ENCODE measurements at regions not wholly inside any gene's neighbourhood (a gene's known extent, or its start where the extent isn't known, plus 50 kb on each side); places are given as distances from the start of the nearest gene placed in this dataset.
"Not testable (repeated sequence)": the region's sequence is repeated elsewhere in the genome, so short reads cannot be mapped to it uniquely, and the experiment has no call there.

DNA sequence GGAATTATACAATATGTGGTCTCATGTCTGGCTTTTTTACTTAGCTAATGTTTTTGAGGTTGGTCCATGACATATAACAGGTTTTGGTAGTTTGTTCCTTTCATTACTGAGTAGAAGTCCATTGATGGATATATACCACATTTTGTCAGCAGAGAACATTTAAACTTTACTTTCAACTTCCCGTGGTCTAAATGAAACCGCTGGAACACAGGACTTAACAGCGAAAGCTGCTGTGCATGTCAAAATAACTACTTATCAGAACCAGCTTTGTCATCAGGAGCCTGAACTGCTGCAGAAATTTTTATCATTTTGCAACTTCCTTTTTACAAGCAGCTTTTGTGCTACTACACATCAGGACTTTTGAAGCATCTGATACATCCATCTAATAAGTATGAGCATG, 147.0 kb downstream of the TBC1D2B start:
- H3K27me3 ChIP-seq (ENCODE audit: control insufficient read depth in 3 of 3, insufficient read depth in 3 of 3, low read length in 2 of 3); H3K4me1 ChIP-seq (ENCODE audit: control insufficient read depth in 5 of 5, insufficient read depth in 5 of 5, low read length in 5 of 5); H3K36me3 ChIP-seq (ENCODE audit: control insufficient read depth in 4 of 4, insufficient read depth in 4 of 4, low read length in 4 of 4); ATAC-seq (ENCODE audit: insufficient read depth, low FRiP score); H3K9me3 ChIP-seq (ENCODE audit: control insufficient read depth in 4 of 4, insufficient read depth in 3 of 4, low read length in 3 of 4); H3K9ac ChIP-seq (ENCODE audit: insufficient read depth in 1 of 2, low read length in 2 of 2); H3K4me3 ChIP-seq; H3K27ac ChIP-seq (ENCODE audit: low read depth in 1 of 2, low read length in 1 of 2): not testable (repeated sequence)
- DNase-seq = peak in 1 of 3 donors; percentile 14
- WGBS, 2 donors = 7 to 22% methylated on average over 3 of the region's 3 CpGs

DNA sequence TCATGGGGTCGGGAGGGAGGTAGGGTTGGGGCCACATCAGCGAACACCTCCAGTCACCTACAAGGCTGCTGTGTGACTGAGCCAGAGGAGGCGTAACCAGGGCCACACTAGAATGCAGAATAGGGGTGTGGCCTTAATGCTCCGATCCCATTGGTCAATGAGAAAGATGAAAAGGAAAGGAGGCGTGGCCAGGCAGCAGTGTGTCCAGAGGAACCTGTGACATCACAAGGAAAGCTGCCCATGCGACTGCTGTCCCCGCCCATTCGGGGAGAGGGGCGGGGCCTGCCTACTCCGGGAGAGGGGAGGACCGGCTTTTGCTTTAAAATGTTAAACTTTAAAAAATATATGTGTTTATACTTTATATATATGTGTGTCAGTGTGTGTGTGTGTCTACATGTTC, 150.7 kb downstream of the TBC1D2B start:
- H3K4me3 ChIP-seq; H3K9ac ChIP-seq (ENCODE audit: insufficient read depth in 1 of 2, low read length in 2 of 2); H3K4me1 ChIP-seq (ENCODE audit: control insufficient read depth in 5 of 5, insufficient read depth in 5 of 5, low read length in 5 of 5); ATAC-seq (ENCODE audit: insufficient read depth, low FRiP score); H3K27me3 ChIP-seq (ENCODE audit: control insufficient read depth in 3 of 3, insufficient read depth in 3 of 3, low read length in 2 of 3); H3K27ac ChIP-seq (ENCODE audit: low read depth in 1 of 2, low read length in 1 of 2); H3K36me3 ChIP-seq (ENCODE audit: control insufficient read depth in 4 of 4, insufficient read depth in 4 of 4, low read length in 4 of 4); DNase-seq; H3K9me3 ChIP-seq (ENCODE audit: control insufficient read depth in 4 of 4, insufficient read depth in 3 of 4, low read length in 3 of 4): not testable (repeated sequence)
- WGBS, 2 donors = 90 to 92% methylated on average over 11 of the region's 11 CpGs

DNA sequence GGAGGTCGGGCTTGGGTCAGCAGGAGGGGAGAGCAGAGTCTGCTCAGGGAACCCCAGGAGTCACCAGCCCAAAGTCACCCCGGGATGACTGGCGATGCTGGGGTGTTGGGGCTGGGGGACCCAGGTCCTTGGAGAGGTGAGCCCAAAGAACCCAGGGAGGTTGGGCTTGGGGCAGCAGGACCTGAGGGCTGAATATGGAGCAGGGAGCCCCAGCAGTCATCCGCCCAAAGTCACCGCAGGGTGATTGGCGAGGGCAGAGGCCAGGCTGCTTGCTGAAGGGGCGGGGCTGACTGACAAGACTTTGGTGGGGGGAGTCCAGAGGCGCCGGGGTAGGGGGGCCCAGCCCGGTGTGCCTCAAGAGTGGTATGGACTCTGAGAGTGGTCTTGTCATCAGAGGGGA, 151.2 kb downstream of the TBC1D2B start:
- H3K4me1 ChIP-seq (ENCODE audit: control insufficient read depth in 5 of 5, insufficient read depth in 5 of 5, low read length in 5 of 5); H3K9ac ChIP-seq (ENCODE audit: insufficient read depth in 1 of 2, low read length in 2 of 2); H3K27me3 ChIP-seq (ENCODE audit: control insufficient read depth in 3 of 3, insufficient read depth in 3 of 3, low read length in 2 of 3); H3K4me3 ChIP-seq; H3K27ac ChIP-seq (ENCODE audit: low read depth in 1 of 2, low read length in 1 of 2); DNase-seq; H3K9me3 ChIP-seq (ENCODE audit: control insufficient read depth in 4 of 4, insufficient read depth in 3 of 4, low read length in 3 of 4); ATAC-seq (ENCODE audit: insufficient read depth, low FRiP score); H3K36me3 ChIP-seq (ENCODE audit: control insufficient read depth in 4 of 4, insufficient read depth in 4 of 4, low read length in 4 of 4): not testable (repeated sequence)
- 87 to 94% methylated on average over 5 to 9 of the region's 10 CpGs for WGBS, 2 donors

DNA sequence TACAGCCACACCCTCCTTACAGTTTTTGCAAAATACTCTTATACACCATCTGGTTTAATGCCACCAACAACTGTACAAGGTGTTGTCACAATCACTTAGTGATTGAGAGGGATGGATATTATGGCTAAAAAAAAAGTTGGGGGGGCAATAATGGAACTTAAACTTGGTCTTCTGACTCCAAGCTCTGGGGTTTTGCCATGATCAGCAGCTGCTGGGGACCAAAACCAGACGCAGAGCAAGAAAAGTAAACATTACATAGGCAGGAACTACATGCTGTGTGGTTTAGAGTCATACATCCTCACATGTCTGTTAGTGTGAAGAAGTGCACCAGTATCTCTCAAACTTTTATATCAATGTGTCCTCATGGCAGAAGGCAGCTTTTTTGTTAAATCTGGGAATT, 152.4 kb downstream of the TBC1D2B start:
- not testable (repeated sequence) for H3K9ac ChIP-seq (ENCODE audit: insufficient read depth in 1 of 2, low read length in 2 of 2); H3K27me3 ChIP-seq (ENCODE audit: control insufficient read depth in 3 of 3, insufficient read depth in 3 of 3, low read length in 2 of 3); ATAC-seq (ENCODE audit: insufficient read depth, low FRiP score); H3K27ac ChIP-seq (ENCODE audit: low read depth in 1 of 2, low read length in 1 of 2); H3K36me3 ChIP-seq (ENCODE audit: control insufficient read depth in 4 of 4, insufficient read depth in 4 of 4, low read length in 4 of 4); H3K4me1 ChIP-seq (ENCODE audit: control insufficient read depth in 5 of 5, insufficient read depth in 5 of 5, low read length in 5 of 5); H3K4me3 ChIP-seq; H3K9me3 ChIP-seq (ENCODE audit: control insufficient read depth in 4 of 4, insufficient read depth in 3 of 4, low read length in 3 of 4)
- peak in 1 of 3 donors; percentile 26 for DNase-seq
- 35 to 37% methylated on average over 1 of the region's 1 CpG for WGBS, 2 donors

DNA sequence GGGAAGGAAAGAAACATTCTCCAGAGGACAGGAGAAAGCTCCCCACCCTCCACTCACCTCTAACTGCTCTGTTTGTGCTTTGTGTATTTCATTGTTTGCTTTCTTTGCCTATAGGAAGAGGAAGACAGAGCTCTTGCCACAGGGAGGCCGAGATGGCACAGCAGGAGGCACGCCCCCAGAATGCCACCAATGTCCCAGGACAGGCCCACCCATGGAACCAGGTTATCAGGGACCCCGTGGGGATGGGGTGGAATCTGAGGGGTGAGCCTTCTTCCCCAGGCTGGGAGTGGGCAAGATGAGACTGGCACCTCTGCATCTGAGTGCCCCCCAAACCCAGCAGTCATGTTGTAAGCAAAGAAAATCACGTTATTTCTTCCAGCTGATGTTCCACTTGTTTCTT, 155.8 kb downstream of the TBC1D2B start:
- DNase-seq = no peak
- WGBS, 2 donors = 79 to 83% methylated on average over 4 of the region's 4 CpGs
- Histone ChIP-seq H3K4me1 (ENCODE audit: control insufficient read depth in 5 of 5, insufficient read depth in 5 of 5, low read length in 5 of 5) (no peaks in the 10 kb centered on the region), H3K27ac (ENCODE audit: low read depth in 1 of 2, low read length in 1 of 2) (no peak overlapping the region), H3K9ac (ENCODE audit: insufficient read depth in 1 of 2, low read length in 2 of 2) (no peak overlapping the region), H3K36me3 (ENCODE audit: control insufficient read depth in 4 of 4, insufficient read depth in 4 of 4, low read length in 4 of 4) (no peaks in the 10 kb centered on the region), H3K4me3 (no peak overlapping the region), H3K27me3 (ENCODE audit: control insufficient read depth in 3 of 3, insufficient read depth in 3 of 3, low read length in 2 of 3) (no peaks in the 10 kb centered on the region), H3K9me3 (ENCODE audit: control insufficient read depth in 4 of 4, insufficient read depth in 3 of 4, low read length in 3 of 4) (no peaks in the 10 kb centered on the region)
- no peak for ATAC-seq (ENCODE audit: insufficient read depth, low FRiP score)
- TF ChIP-seq, protein P1, sequence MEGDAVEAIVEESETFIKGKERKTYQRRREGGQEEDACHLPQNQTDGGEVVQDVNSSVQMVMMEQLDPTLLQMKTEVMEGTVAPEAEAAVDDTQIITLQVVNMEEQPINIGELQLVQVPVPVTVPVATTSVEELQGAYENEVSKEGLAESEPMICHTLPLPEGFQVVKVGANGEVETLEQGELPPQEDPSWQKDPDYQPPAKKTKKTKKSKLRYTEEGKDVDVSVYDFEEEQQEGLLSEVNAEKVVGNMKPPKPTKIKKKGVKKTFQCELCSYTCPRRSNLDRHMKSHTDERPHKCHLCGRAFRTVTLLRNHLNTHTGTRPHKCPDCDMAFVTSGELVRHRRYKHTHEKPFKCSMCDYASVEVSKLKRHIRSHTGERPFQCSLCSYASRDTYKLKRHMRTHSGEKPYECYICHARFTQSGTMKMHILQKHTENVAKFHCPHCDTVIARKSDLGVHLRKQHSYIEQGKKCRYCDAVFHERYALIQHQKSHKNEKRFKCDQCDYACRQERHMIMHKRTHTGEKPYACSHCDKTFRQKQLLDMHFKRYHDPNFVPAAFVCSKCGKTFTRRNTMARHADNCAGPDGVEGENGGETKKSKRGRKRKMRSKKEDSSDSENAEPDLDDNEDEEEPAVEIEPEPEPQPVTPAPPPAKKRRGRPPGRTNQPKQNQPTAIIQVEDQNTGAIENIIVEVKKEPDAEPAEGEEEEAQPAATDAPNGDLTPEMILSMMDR (IDR thresholded peaks at IDR 0.05; ENCODE audit: control extremely low read depth, extremely low read depth) = no peak

DNA sequence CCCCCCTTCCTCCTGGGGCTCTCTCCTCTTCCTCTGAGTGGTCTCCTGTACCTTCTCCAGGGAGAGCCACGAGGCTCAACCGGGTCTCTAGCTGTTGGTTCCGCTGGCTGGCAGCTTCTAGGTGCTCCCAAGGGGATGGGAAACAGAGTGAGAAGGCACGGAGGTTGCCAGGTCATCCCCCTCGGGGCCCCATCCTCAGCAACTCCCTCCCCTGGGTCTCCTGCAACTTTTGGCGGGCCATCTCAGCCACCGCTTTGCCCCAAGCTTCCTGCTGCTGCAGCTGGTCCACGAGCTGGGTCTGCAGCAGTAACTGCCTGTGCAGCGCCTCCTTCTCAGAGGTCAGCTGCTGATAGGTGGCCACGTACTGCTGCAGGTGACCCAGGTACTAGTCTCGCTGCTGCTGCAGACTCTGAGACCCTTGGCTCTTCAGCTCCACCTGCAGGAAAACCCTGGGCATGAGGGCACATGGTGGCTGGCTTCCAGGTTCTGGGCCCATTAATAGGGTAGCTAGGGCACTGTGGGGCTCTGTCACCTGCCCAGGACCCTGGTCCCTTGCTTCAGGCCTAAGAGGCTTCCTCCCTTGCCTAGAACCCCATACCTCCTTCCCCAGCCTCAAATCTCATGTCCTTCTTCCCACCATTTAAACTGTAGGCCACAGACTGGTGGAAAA, 160.4 kb downstream of the TBC1D2B start:
- ATAC-seq (ENCODE audit: insufficient read depth, low FRiP score); DNase-seq; H3K36me3 ChIP-seq (ENCODE audit: control insufficient read depth in 4 of 4, insufficient read depth in 4 of 4, low read length in 4 of 4); H3K27me3 ChIP-seq (ENCODE audit: control insufficient read depth in 3 of 3, insufficient read depth in 3 of 3, low read length in 2 of 3); H3K9me3 ChIP-seq (ENCODE audit: control insufficient read depth in 4 of 4, insufficient read depth in 3 of 4, low read length in 3 of 4); H3K27ac ChIP-seq (ENCODE audit: low read depth in 1 of 2, low read length in 1 of 2); H3K4me1 ChIP-seq (ENCODE audit: control insufficient read depth in 5 of 5, insufficient read depth in 5 of 5, low read length in 5 of 5); H3K4me3 ChIP-seq; H3K9ac ChIP-seq (ENCODE audit: insufficient read depth in 1 of 2, low read length in 2 of 2): not testable (repeated sequence)
- 61 to 77% methylated on average over 6 to 10 of the region's 11 CpGs for WGBS, 2 donors

DNA sequence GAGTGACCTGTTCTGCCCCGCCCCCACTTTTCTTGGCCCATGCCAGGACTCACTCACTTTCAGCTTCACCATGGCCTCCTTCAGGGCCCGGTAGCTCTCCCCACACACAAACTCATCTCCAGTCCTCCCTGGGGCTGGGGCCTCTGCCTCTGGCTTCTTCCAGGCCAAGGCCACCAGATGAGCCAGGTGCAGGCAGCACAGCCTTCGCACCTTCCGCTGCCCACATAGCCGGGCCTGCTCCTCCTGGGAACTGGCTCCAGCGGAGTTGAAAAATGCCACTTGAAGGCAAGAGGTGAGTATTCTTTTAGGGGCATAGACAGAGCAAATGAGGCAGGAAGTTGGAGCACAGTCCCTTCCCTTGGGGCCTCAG, 161.6 kb downstream of the TBC1D2B start:
- not testable (repeated sequence) for H3K9me3 ChIP-seq (ENCODE audit: control insufficient read depth in 4 of 4, insufficient read depth in 3 of 4, low read length in 3 of 4); H3K27me3 ChIP-seq (ENCODE audit: control insufficient read depth in 3 of 3, insufficient read depth in 3 of 3, low read length in 2 of 3); H3K4me1 ChIP-seq (ENCODE audit: control insufficient read depth in 5 of 5, insufficient read depth in 5 of 5, low read length in 5 of 5); H3K36me3 ChIP-seq (ENCODE audit: control insufficient read depth in 4 of 4, insufficient read depth in 4 of 4, low read length in 4 of 4); DNase-seq; H3K4me3 ChIP-seq; ATAC-seq (ENCODE audit: insufficient read depth, low FRiP score); H3K9ac ChIP-seq (ENCODE audit: insufficient read depth in 1 of 2, low read length in 2 of 2); H3K27ac ChIP-seq (ENCODE audit: low read depth in 1 of 2, low read length in 1 of 2)
- 89 to 93% methylated on average over 6 of the region's 6 CpGs for WGBS, 2 donors
